Sigmoid colon (tissue), 6 donors: ENCODE measurements at regions not wholly inside any gene's neighbourhood (a gene's known extent, or its start where the extent isn't known, plus 50 kb on each side); places are given as distances from the start of the nearest gene placed in this dataset.

Experiments
- DNase-seq: peaks from one replicate; pipeline ENCODE4 v3.0.0-alpha.2; 2019
- H3K27ac ChIP-seq, 4 donors: fragments of 200-600 bp; sonication (generic); one replicate each; pipeline ENCODE4 v1.5.1; 2016 to 2019; ENCODE audit warnings: mild to moderate bottlenecking in 1 of 4
- H3K27me3 ChIP-seq, 3 donors: fragments of 200-600 bp; sonication (generic); one replicate each; pipeline ENCODE4 v1.5.1; 2019; ENCODE audit warnings: mild to moderate bottlenecking in 1 of 3
- H3K36me3 ChIP-seq, 4 donors: fragments of 200-600 bp; sonication (generic); one replicate each; pipeline ENCODE4 v1.5.1; 2016 to 2019
- H3K4me1 ChIP-seq, 4 donors: fragments of 200-600 bp; sonication (generic); one replicate each; pipeline ENCODE4 v1.5.1; 2017 to 2019
- H3K4me3 ChIP-seq, 4 donors: fragments of 200-600 bp; sonication (generic); one replicate each; pipeline ENCODE4 v1.5.1; 2017 to 2019; ENCODE audit warnings: mild to moderate bottlenecking in 2 of 4, moderate library complexity in 1 of 4
- H3K9me3 ChIP-seq, 4 donors: fragments of 200-600 bp in 3 of 4; sonication (generic) in 3 of 4; one replicate each; pipeline versions ENCODE4 v1.5.1 to v1.6.1; 2013 to 2019
- EP300 ChIP-seq, 4 donors: sonication (generic); formaldehyde crosslinking; IDR thresholded peaks; one replicate each; pipeline ENCODE4 v1.6.1; 2017; ENCODE audit warnings: antibody characterized with exemption in 4 of 4
- POLR2A ChIP-seq, 2 donors: fragments of 450-650 bp; IDR thresholded peaks; one replicate each; pipeline ENCODE4 v1.6.1; 2016; ENCODE audit warnings: antibody characterized with exemption in 2 of 2, mild to moderate bottlenecking in 2 of 2, moderate library complexity in 2 of 2
- POLR2AphosphoS5 ChIP-seq, 4 donors: sonication (generic); formaldehyde crosslinking; IDR thresholded peaks; one replicate each; pipeline ENCODE4 v1.6.1; 2017; ENCODE audit warnings: antibody characterized with exemption in 4 of 4
- WGBS, 2 donors: extraction: QIAGEN DNeasy Blood & Tissue Kit; methylation state at CpG; one replicate each; pipeline ENCODE4 v1.1.7; 2013; 5-methylcytosine and 5-hydroxymethylcytosine counted together
- intact Hi-C: fragments of 100-400 bp; cut with DNase I; formaldehyde crosslinking; loops from one replicate; pipeline ENCODE4 v1.15.1; 2023
- TF ChIP-seq, protein P1 (sequence below), 4 experiments: fragments of 450-650 bp in 3 of 4; fragments of 200-600 bp in 1 of 4; IDR thresholded peaks; one replicate each; pipeline ENCODE4 v1.5.1; 2016 to 2019; ENCODE audit warnings: antibody characterized with exemption in 4 of 4, mild to moderate bottlenecking in 3 of 4, moderate library complexity in 2 of 4
- donor health status: healthy with polysubstance abuse.
- donor health status: healthy.

DNA sequence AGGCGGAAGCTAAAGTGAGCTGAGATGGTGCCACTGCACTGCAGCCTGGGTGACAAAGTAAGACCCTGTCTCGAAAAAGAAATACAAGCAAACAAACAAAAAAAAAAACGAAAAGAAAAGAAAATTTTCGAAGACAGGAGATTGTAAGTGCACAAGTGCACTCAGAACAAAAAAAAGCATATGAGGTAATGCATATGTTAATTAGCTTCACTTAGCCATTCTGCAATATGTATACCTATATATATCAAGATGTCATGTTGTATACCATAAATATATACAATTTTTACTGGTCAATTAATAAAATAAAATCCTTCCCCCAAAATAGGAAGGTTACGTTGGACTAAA is 127.5 kb downstream of the RIN2 start:
- WGBS, 2 donors: 9 to 69% methylated on average over 5 of the region's 5 CpGs
- no peaks in the 10 kb centered on the region for H3K27me3 ChIP-seq
- intact Hi-C loops: loop anchor here (5.0 kb wide), 3 partner anchors 98 to 193 kb away; no protein-coding TSS in a partner anchor
- peak overlapping the region; percentile 80 to 87 (median 85) for H3K27ac ChIP-seq
- H3K4me3 ChIP-seq: no peak overlapping the region
- DNase-seq: no peak
- H3K9me3 ChIP-seq: no peaks in the 10 kb centered on the region
- TF ChIP-seq POLR2AphosphoS5 (IDR thresholded peaks at IDR 0.05) (no peak), EP300 (IDR thresholded peaks at IDR 0.05) (no peak), POLR2A (IDR thresholded peaks at IDR 0.05) (no peak)
- TF ChIP-seq, protein P1, sequence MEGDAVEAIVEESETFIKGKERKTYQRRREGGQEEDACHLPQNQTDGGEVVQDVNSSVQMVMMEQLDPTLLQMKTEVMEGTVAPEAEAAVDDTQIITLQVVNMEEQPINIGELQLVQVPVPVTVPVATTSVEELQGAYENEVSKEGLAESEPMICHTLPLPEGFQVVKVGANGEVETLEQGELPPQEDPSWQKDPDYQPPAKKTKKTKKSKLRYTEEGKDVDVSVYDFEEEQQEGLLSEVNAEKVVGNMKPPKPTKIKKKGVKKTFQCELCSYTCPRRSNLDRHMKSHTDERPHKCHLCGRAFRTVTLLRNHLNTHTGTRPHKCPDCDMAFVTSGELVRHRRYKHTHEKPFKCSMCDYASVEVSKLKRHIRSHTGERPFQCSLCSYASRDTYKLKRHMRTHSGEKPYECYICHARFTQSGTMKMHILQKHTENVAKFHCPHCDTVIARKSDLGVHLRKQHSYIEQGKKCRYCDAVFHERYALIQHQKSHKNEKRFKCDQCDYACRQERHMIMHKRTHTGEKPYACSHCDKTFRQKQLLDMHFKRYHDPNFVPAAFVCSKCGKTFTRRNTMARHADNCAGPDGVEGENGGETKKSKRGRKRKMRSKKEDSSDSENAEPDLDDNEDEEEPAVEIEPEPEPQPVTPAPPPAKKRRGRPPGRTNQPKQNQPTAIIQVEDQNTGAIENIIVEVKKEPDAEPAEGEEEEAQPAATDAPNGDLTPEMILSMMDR (IDR thresholded peaks at IDR 0.05): no peak
- H3K4me1 ChIP-seq: peaks cover 0 to 58% (median 53%) of the 10 kb centered on the region in 4 donors
- no peaks in the 10 kb centered on the region for H3K36me3 ChIP-seq

DNA sequence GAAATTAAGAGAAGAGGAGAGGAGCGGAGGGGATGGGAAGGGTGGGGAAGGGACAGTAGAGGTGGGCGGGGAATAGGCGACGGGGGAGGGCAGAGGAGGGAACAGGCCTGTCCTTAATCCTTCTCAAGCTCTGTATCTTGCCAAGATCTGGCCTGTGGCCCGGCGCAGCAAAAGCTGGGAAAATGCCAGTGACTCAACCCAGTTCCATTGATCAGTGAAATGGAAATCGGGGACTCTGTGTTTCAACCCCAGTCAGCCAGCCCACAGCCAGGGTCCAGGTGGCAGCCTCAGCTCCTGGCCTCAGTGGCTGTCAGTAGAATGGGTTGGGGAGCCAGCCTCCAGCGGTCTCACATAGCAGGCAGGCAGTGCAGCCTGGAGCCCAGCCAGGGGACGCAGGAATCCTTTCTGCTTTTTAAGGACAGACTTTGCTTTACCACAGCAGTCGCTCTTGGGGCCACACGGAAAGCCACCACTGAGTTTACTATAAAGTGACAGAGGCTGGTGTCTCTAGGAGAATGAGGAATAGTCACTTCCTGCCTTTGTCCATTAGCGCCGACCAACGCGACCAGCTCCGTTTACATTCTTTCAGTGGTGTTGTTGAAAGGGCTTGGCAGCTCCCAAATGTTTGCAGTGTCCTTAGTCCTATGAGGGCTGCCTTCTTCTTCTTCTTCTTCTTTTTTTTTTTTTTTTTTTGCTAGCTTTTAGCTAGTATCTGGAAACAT is 128.0 kb downstream of the RIN2 start:
- Histone ChIP-seq H3K27ac (peak overlapping the region; percentile 80 to 87 (median 85)), H3K36me3 (no peaks in the 10 kb centered on the region), H3K27me3 (no peaks in the 10 kb centered on the region), H3K4me1 (peaks cover 0 to 63% (median 53%) of the 10 kb centered on the region in 4 donors), H3K4me3 (peak overlapping the region in 3 of 4 donors; percentile 29 to 39 (median 37)), H3K9me3 (no peaks in the 10 kb centered on the region)
- intact Hi-C loops: loop anchor here (5.0 kb wide), 3 partner anchors 99 to 194 kb away; no protein-coding TSS in a partner anchor
- WGBS, 2 donors: 6 to 46% methylated on average over 16 of the region's 16 CpGs
- DNase-seq: peak; percentile 79
- TF ChIP-seq EP300 (IDR thresholded peaks at IDR 0.05) (no peak), POLR2AphosphoS5 (IDR thresholded peaks at IDR 0.05) (peak in 2 of 4 donors; percentile 32 to 40), POLR2A (IDR thresholded peaks at IDR 0.05) (no peak)
- TF ChIP-seq, protein P1 (IDR thresholded peaks at IDR 0.05): no peak

DNA sequence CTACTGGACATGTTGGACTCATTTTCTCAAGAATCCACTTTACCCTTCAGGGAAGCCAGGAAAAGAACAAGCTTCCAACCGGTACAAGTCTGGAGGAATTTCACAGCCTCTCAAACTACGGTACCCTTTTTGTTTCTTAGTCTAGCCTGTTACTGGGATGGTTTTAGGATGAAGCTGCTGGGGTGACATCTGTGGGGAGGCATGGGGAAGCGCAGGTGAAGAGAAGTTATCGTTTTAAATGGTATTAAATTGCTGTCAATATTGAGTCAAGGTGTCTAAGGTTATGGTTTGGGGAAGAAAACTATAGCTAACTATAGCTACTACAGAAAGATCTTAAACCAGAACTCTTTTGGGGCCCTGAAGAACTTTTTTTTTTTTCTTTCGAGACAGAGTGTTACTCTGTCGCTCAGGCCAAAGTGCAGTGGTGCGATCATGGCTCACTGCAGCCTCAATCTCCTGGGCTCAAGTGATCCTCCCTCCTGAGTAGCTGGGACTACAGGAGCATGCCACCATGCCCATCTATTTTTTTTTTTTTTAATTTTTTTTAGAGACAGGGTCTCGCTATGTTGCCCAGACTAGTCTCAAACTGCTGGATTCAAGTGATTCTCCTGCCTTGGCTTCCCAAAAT is 128.7 kb downstream of the RIN2 start:
- Histone ChIP-seq H3K9me3 (no peaks in the 10 kb centered on the region), H3K4me1 (peaks cover 0 to 64% (median 53%) of the 10 kb centered on the region in 4 donors), H3K4me3 (peak overlapping the region in 3 of 4 donors; percentile 29 to 39 (median 37)), H3K36me3 (no peaks in the 10 kb centered on the region), H3K27ac (peak overlapping the region; percentile 80 to 87 (median 85)), H3K27me3 (no peaks in the 10 kb centered on the region)
- no peak for TF ChIP-seq POLR2A (IDR thresholded peaks at IDR 0.05)
- no peak for TF ChIP-seq POLR2AphosphoS5 (IDR thresholded peaks at IDR 0.05)
- no peak for TF ChIP-seq EP300 (IDR thresholded peaks at IDR 0.05)
- TF ChIP-seq, protein P1 (IDR thresholded peaks at IDR 0.05): no peak
- no peak for DNase-seq
- 24 to 65% methylated on average over 8 of the region's 8 CpGs for WGBS, 2 donors
- intact Hi-C loops: loop anchor here (5.0 kb wide), 3 partner anchors 99 to 194 kb away; no protein-coding TSS in a partner anchor

DNA sequence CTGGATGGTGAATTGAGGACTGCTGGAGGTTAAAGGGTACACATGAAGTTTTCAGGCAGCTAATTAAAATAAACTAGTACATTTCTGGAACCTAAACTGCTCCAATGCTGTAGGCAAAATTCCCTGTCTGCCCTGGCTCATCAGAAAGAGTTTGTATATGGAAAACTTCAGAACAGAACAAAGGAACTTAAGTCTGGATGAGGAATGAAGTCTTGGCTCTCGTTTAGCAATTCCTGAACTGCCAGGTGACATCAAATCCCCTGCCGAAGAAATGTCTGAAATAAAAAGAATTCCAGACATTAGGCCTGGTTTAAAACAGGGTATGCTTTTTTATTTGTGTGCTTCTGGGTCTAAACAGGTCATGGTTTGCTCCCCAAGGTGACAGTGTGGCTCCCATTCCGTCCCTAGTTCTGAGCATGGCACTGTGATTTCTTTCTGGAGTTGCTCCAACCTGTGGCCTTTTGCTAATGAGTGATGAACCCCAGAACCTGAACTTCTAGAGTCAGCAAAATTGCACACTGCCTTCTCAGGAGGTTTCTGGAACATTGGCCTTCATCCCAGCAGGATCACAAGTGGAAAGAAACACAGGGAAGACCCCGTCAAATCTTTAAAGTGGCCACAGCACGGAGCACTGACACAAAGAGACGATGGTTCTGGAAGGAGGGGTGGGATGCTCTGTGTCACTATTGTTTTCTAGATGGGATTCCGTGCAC is 129.4 kb upstream of the NAA20 start:
- no peak for DNase-seq
- intact Hi-C loops: loop anchor here (2.0 to 5.0 kb wide), 4 partner anchors 87 to 195 kb away; no protein-coding TSS in a partner anchor
- Histone ChIP-seq H3K27ac (peak overlapping the region; percentile 80 to 87 (median 85)), H3K4me3 (peak overlapping the region in 2 of 4 donors; percentile 37 to 39), H3K9me3 (no peaks in the 10 kb centered on the region), H3K4me1 (peaks cover 0 to 64% (median 53%) of the 10 kb centered on the region in 4 donors), H3K27me3 (no peaks in the 10 kb centered on the region), H3K36me3 (peaks cover 0 to 1% (median 0%) of the 10 kb centered on the region in 4 donors)
- TF ChIP-seq, protein P1 (IDR thresholded peaks at IDR 0.05): no peak
- no peak for TF ChIP-seq EP300 (IDR thresholded peaks at IDR 0.05)
- TF ChIP-seq POLR2A (IDR thresholded peaks at IDR 0.05): no peak
- TF ChIP-seq POLR2AphosphoS5 (IDR thresholded peaks at IDR 0.05): no peak
- WGBS, 2 donors: 20 to 56% methylated on average over 7 of the region's 7 CpGs
